ENCODE measurements at regions not wholly inside any gene's neighbourhood (a gene's known extent, or its start where the extent isn't known, plus 50 kb on each side); places are given as distances from the start of the nearest gene placed in this dataset.

DNA sequence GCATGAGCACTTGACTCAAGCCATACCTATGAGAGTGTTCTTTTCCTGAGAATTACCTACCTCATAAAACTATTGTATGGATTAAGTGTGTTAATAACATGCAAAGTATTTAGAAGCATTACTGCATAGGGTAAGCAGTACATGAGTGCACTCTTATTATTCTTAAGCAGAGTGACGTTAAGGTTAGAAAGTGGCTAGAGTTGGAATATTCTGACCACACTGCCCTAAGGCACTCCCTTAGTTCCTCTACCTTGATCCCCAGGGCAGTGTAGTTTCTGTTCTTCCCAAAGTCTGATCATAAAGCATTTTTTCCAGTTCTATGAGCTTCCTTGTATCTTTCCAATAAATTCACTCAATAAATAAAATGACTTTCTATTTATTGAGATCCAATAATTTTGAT is 189.2 kb downstream of the PCSK1 start:
- no peak for DNase-seq

DNA sequence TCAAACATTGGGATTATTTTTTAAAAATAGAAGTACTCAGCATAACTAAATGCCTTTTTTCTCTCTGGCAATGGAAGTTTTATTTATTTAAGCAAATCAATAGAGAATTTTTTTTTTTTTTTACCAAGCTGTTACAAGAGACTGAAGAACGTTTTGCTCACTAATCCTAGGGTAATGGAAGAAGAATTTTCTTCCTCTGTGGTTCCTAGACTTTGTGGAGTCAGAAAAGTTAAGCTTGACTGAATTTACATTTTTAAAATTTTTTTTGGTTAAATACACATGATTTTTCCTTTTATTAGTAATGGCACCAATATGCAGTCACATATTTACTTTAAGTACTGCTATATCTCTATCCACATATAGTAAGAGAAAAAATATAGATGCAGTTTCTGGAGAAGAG is 189.8 kb downstream of the PCSK1 start:
- DNase-seq: no peak

DNA sequence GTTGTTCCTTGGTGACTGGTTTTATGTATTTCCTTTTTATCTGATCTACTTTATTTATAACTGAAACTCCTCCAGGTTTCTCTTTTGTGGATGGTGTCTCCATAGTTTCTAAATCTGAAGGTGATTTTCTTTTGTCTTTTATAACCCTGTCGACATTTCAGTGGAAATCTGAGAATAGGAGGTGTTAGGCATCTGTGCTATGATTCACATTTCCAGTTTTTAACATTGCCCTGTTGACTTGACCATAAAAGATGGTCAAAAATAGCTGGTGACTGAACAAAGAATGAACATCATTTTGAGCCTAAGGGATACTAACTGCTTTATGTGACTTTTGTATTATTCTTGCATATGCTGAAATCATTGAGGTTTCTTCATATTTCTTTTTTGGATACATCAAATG is 190.5 kb downstream of the PCSK1 start:
- DNase-seq: no peak

DNA sequence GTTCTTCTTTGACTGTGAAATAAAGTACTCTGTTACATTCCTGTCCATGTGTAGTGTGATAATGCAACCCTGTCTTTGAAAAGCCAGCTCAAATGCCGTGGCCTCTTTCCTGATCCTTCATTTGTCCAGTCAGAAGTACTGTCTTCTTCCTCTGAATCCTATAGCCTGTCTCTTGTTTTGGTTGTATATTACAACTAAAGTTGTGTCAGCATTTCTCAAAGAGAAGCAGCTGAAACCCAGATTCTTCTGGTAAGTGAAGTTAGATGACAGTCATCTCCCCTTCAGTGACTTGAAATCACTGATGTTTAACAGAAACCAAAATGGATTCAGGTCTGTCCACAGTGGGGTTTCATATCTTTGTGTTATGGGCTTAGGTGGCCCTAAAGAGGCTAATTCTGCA is 196.2 kb downstream of the PCSK1 start:
- DNase-seq: no peak

DNA sequence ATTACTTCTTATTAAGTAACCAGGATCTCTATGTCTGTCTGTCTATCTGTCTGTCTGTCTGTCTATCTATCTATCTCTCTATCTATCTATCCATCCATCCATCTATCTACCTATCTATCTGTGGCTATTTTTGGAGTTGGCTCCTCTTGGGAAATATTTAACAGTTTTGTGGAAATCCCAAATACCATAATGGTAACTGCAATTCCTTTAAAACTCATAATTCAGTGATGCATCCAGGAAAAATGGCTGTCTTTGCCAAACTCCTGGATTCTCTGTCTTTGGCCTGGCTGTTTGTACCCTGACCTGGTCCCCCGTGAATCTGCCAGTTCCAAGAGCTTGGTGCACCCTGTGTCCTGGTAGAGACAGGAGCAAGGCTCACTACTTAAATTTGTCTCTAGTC is 197.0 kb downstream of the PCSK1 start:
- no peak for DNase-seq

DNA sequence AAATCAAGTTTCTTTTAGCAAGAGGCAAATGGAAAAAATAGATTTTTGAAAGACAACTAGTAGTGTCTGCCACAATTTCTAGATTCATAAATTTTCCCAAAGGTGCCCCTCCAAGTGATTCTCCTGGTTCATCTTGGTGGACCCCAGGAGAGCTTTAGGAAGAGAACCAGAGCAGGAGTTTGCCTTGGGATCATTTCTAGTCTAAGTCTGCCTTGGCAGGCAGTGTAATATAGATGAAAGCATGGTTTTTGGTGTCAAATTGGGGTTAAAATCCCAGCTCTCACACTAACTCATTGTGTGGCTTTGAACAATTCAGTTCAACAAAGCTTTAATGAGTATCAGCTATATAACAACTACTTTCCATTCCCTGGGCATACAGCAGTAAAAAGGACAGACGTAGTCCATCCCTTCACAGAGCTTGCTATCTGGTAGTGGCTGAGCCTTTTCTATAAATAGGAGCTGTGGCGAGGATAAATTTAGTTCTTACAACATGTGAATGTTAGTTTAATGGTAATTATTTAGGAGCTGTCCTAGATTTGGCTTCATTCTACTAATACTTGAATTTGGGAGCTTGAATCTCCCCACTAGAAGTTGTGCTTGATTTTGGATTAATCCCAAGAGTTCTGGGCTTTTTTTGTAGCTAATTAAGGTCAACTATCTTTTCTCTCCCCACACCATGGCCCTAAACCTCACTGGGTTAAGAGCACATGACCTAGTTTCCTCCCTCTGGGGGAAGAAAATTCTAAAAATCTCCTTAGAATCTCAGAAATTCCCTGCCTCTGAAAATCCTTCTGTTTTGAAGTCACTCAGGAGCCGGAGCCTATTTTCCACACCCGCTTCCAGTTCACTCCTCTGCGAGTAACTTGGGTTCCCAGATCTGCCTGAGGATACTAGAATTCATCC is 197.8 kb downstream of the PCSK1 start:
- no peak for DNase-seq

DNA sequence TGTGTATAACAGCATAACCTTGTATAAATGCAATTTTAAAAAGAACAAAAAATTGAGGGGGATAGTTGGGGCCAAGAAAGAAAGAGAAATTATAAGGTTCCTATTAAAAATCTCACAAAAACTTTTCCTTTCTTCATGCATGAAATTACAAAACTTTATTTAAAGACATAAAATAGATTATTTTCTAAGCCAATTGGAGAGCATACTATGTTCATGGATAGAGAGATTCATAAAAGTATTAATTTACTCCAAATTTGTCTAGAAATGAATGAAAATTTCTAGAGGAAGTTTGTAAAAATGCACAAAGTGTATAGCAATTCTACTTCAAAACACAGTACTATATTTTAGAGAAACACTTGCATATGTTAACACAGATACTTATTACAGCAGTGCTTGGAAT is 200.4 kb downstream of the PCSK1 start:
- no peak for DNase-seq

DNA sequence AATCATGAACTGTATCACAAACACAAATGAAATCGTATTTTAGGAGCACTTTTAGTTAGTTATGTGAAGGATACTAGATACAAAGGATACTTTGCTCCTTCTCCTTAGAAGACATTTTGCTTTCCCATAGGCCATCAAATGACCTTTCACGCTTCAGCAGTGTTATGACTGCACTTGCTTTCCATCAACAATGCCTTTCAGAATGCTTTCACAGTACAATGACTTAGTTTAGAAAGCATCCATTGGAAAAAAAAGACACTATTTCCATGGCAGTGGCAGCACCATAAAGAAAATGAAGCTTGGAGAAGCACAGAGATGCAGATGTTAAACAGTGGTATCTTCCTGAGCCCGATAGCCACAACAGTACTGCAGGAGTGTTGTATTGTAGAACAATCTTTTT is 203.9 kb downstream of the PCSK1 start:
- no peak for DNase-seq

DNA sequence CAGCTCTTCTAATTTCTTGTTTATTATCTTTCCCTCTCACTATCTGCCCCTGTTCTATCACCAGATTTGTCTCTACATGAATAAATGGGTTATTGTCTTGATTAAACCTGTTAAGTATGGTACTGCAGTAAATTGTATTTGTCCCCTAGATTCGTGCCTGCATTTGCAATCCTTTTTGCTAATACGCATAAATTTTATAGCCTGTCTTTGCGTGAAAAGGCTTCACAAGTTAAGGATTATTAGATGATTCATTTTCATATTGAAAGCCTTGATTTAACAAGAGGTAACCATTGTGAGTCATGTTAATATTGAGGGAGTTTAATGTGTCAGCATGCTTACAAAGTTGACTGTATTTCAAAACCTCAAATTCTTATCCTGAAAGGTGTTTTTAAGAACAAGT is 204.6 kb downstream of the PCSK1 start:
- no peak for DNase-seq

DNA sequence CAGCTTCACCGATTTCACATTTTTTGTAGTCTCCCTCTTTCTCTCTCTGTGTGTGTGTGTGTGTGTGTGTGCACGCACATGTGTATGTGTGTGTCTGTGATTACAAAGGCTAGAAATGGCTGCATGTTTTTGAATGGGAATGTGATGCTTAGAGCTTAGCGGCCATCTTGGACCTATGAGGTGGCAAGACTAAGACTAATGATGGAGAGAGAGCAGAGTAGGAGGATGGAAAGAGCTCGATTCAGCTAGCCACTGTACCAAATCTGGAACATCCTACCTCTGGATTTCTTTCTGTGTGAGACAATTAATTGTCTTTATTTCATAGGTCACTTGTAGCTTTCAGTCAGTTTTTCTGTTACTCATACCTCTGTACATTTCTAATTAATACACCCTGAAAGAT is 205.1 kb downstream of the PCSK1 start:
- no peak for DNase-seq

DNA sequence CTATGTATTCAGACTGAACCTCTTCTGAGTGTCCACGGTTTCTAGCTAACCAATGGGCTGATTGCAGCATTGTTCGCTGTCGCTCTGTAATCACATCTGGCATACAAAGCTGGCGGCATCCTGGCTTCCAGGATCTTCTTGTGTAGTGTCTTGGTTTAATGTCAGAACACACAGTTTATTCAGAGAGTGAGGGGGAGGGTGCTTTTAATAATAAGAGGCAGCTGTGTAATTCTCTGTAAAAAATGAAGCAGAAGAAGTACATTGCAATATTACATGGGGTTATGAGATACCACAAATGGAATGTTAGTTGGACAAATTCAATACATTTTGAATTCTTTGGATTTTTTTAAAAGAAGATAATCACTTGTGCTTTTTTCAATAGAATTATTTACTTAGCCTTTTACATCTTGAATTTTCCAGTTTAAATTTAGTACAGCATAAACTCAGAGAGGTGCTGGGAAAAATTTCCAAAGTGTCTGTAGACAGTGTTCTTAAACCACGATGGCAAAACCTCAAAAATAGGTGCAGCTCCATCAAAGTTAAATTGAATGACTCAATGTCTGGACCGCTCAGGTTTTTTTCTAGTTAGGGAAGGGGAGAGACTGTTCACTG is 206.0 kb downstream of the PCSK1 start:
- no peak for DNase-seq

DNA sequence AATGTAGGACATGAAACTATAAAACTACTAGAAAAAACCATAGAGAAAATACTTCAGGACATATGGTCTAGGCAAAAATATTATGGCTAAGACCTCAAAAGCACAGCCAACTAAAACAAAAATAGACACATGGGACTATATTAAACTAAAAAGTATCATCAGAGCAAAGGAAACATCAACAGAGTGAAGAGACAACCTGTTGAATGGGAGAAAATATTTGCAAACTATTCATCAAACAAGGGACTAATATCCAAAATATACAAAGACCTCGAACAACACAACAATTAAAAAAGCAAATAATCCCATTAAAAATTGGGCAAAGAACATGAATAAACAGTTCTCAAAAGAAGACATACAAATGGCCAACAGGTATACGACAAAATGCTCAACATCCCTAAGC is 210.9 kb downstream of the PCSK1 start:
- no peak for DNase-seq

DNA sequence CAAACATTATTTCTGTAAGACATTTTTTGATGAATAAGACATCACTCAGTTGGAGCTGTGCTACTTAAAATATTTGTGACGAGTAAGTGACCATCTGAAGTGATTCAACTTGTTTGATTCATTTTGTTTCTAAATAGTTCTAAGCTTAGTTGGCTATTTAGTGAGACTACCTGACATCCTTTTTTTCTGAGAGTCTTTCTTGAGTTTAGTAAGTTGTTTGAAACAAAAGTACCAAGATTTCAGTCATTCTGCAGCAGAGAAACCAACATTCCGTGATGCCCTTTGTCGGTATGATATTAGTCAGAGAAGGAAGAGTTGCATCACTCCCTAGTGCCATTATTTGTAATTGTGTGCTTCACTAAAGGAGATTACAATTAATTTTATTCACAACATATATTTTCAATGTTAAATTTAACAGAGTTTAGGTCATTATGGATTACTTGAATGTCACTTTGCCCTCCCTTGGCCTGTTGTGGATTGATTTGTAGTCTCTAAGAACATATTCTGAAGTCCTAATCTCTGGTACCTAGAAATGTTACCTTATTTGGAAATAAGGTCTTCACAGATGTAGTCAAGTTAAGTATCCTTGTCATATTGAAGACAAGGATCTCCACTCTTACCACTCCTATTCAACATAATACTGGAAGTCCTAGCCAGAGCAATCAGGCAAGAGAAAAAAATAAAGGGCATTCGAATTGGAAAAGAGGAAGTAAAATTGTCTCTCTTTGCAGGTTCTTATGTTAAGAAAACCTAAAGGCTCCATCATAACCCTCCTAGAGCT is 212.2 kb downstream of the PCSK1 start:
- no peak for DNase-seq

DNA sequence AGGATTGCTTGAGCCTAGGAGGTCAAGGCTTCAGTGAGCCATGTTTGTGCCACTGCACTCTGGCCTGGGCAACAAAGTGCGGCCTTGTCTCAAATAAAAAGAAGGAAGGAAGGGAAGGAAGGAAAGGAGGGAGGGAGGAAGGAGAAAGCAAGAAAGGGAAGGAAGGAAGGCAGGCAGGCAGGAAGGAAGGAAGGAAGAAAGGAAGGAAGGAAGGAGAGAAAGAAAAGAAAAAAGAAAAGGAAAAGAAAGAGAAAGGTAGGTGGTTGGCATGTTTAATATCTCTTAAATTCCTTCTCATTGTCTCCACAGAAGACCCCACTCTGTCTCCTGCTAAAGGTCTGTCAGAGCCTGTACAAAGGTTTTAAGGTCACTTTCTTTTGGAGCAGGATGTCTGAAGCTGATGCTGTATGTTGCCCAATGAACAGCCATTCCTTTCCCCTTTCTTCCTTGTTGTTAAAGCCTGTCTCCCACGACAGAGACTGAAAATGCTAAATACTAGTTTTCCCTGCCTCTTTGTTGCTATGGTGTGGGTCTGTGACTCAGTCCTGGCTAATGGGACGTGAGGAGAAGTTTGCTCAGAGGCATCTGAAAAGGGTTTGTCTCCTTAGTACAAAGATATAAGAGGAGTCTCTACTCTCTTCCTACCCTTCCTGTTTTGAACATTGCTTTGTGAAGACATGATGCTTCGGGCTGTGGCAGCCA is 213.3 kb downstream of the PCSK1 start:
- DNase-seq: no peak

DNA sequence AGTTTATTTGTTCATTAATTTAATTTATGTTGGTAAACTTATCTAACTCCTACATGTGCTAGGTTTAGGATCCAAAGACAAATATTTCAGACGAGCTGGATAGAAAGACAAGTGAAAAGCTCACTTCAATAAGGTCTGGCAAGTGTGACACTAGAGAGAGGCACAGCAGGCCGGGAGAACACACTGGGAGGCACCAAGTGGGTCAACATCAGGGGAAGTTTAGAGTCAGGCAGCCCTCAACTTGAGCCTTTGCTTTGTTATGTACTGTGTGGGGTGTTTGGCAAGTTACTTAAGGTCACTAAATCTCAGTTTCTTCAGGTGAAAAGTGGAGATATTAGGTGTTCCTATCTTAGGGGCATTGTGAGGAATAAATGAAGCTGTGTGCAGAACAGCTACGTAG is 214.4 kb downstream of the PCSK1 start:
- DNase-seq: no peak

DNA sequence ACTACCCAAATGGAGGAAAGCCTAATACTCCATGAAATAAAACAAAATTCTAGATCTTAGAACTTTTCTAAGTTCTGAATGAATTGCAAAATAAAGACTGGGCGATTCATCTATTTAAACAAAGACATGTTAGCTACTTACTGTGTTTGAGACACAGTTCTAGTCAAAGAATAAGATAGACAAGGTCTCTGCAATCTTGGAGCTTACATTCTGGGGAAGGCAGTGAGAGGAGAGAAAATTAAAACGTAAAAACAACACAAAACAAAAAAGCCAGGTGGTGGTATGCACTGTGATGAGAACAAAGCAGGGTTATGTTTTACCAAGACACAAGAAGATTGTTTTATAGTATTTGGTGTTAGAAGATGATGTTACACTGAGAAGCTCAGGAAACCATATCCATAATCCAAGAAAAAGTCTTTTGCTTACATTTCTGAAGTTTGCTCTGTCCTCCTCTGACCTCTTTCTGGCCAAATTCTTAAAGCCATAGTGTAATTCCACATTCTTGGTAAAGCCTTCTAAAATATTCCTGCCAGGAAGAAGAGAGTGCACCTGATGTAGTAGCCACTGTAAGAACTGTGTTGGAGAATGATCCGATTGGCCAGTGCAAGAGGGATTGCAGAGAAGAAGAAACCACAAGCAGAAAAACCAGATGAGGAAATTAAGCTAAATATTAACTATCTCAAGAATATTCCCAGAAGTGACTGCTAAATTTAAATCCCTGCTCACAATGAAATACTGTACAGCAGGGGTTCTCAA is 218.4 kb downstream of the PCSK1 start:
- no peak for DNase-seq

DNA sequence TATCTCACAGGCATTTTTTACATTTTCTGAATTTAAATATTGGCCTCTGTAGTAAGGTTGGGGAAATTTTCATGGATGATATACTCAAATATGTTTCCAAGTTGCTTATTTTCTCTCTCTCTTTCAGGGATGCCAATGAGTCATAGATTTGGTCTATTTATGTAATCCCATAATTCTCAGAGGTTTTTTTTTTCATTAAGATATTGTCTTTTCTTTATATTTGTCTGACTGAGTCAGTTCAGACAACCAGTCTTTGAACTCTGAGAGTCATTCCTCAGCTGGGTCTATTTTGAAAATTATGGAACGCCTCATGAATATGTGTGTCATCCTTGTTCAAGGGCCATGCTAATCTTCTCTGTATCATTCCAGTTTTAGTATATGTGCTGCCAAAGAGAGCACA is 223.2 kb downstream of the PCSK1 start:
- no peak for DNase-seq

DNA sequence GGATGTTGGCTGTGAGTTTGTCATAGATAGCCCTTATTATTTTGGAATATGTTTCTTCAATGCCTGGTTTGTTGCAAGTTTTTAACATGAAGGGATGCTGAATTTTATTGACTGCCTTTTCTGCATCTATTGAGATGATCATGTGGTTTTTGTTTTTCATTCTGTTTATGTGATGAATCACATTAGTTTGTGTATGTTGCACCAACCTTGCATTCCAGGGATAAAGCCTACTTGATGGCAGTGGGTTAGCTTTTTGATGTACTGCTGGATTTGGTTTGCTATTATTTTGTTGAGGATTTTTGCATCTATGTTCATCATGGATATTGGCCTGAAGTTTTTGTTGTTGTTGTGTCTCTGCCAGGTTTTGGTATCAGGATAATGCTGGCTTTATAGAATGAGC is 225.6 kb downstream of the PCSK1 start:
- no peak for DNase-seq

DNA sequence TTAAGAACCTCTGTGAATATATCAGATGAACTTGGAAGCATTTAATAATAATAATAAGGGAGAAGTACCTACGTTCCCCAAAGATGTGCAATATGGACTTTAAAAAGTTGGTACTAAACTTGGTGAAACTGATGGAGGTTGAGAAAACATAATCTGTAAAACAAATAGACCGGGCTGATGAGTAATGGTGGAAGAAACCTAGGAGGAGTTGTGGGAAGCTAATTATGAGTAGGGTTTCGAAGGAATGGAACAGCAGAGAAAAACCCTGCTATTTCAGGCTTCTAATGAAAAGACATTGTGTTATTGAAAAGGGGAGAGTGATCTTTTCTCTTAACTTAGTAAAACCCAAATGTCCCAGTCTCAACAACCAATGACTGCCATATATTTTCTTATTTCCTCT is 229.3 kb downstream of the PCSK1 start:
- no peak for DNase-seq

DNA sequence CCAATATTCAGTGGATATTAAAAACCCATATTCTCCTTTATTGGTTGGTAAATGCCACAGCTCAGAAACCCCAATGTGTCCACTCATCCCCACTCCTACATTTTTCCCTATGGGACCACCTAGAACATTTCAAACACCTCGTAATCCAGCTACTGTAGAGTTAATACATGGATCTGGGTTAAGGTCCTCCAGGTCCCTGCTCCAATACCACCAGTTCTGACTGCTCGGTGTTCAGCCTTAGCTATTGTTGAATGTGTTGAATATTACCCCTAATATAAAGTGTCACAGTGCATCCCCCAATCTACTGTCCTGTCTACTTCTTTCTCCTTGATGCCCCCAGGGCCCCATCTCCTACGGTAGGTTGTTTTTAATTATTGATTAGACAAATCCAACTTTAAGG is 231.5 kb downstream of the PCSK1 start:
- no peak for DNase-seq

DNA sequence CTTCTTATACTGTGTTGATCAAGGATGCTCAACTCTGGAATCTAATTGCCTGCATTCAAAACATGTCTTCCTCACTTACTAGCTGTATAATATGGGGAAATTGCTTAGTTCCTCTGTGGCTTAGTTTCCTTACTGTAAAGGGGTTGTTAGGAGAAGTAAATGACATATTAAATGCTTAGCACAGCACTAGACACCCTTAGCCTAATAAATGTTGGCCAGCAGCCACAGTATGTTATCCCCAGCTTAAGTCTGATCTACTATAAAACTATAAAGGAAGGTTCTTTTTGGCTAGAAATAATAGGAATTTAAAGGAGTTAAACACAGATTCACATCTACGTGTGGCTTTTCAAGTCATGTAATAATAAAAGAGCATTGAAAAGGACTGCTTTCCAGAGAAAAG is 232.4 kb downstream of the PCSK1 start:
- DNase-seq: no peak

DNA sequence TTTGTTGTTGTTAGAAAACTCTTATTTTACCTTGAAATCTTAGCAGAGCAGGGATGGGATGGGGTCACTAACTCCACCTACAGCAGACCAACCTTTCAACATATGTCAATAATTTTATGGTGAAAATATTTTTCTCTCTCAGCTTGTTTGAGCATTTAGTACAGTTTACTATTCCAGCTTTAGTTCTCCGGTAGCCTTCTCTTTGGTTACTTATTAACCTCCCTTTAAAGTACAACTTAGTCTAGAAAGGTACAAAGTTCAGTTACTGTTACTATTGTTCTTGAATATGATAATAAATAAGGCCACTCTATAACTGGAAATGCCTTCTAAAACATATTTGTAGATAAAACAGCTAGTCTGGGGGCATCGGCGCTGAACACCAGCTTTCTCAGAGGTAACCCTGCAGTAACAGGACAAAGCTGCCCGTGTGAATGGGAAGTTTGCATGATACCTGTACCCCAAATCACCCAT is 233.3 kb downstream of the PCSK1 start:
- no peak for DNase-seq
